GM04504 (cell line): ENCODE measurements at regions not wholly inside any gene's neighbourhood (a gene's known extent, or its start where the extent isn't known, plus 50 kb on each side); places are given as distances from the start of the nearest gene placed in this dataset.
"Not testable (repeated sequence)": the region's sequence is repeated elsewhere in the genome, so short reads cannot be mapped to it uniquely, and the experiment has no call there.

ENCODE experiments used
- DNase-seq: peaks from one replicate; pipeline ENCODE4 v3.0.0-alpha.2; 2012; ENCODE audit warnings: low read depth

DNA sequence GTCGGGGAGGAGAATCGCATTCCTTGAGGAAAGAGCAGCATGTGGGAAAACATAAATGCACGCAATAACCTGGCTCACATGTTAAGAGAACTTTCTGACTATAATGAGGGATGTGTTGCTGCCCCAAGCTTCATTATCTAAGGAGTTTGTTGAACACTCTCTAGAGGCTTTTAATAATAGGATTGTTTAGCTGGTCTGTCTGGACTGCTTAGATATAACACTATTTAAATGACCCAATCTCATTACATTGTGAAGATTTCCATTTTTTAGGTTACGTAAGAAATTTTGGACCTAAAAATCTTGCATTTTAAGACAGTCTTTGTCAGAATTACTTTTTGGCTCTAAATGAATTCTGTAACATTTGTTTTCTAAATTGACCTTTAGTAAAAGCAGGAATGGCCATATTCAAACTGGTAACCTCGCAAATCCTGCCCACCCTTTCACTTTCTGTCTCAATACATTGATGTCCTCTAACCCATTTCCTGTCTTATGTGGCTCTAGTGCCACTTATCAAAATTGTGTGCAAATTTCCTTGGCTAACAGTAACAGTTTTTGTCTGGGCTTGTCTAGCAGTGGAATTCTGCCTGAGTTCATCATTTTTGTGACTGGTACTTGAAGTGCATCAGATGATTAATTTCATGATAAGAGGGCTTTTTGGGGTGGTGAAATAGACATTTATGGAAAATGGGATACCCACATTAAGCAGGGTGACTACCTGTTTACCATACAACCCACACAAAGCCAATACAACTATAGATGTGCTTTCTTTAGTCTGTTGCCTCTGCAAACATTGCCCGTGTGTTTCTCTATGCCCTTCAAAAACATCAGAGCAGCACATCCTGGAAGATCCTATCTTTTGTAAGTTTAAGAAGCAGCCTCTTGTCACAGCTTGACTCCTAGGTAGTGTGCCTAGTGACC is 61.6 kb upstream of the IKBKE start:
- DNase-seq = not testable (repeated sequence)

DNA sequence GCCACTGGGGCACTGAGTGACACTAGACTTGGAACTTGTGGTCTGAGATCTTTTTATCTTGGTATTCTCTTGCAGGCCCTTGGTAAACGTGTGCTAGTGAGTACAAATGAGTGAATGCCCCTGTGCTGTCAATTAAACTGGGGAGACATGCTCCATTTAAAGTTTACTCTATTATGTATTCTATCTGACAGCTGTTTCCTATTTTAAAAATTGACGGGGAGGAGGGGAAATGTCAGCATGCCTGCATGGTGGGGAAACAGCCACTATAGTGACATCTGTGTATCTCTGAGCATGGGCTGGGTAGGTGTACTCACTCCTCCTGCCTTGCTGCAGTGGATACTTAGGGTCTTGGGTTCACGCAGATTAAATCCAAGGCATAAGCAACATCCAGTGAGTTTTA is 59.0 kb upstream of the IKBKE start:
- DNase-seq = no peak

DNA sequence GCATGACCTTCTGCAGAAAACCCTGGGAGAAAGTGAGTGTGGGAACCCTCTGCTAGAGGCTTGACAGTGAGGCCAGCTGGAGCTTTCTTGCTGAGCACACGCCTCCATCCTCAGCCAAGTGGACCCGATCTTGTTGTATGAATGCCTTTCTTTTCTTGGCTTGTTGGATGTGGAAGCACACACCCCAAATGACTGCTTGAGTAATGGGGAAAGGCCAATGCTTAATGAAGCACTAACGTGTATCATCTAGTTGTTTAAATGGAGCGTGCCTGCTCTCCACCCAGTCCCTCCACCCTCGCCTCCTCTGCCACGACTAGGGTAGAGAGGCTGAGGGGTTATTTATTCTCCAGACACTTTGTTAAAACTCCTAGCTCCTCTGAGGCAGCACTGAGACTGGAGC is 54.3 kb upstream of the IKBKE start:
- DNase-seq = no peak

DNA sequence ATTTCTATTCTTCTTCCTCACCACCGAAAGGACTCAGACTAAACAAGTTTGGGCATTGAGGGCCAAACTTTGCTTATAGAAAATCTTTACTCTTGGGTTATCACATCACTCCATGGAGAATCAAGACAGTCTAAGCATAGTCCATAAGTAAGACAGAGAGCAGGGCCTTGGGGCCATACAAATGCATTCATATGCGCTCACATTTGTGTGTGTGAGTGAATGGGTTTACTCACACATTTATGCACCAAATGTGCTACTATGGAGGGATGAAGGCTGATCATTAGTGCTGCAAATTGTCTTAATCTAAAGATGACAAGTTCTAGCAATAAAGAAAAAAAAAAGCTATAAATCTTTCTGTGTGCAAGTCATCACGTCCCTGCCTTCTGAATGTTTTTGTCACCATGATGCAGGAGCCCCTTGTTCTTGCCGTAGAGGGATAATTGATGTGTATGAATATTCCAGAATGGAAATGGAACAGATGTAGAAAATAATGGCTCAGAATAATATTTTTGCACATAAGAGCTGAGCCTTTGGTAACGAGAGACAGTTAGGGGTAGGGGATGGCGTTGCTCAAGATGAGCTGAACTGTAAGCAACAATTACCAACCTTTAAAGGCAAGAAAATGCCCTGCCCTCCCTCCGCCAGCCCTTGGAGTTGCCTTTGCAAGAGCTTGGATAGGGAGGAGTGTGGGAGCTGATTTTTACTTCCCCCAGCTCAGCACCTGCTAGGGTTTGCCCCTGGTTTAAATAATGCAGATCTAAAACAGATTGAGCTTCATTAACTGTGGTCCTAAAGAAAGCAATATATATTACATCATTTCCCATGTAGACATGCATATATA is 52.3 kb upstream of the IKBKE start:
- DNase-seq = no peak

DNA sequence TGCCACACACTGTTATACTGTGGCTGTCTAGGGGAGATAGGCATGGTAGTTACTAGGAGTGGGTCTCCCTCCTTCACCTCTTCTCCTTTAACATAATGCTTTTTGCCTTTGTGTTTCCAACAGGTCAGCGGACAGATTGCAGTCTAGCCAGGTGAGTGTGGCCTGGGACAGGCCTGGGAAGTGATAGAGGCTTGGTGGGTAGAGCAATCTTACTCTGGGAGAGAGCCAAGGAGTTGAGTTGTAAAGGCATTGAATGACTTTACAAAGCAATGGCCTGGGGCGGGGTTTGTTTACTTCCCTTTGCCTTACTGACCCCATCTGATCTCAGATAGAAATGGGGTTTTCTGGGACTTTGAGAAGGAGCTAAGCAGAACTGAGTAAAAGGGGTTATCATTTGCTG is 51.0 kb upstream of the IKBKE start:
- no peak for DNase-seq

DNA sequence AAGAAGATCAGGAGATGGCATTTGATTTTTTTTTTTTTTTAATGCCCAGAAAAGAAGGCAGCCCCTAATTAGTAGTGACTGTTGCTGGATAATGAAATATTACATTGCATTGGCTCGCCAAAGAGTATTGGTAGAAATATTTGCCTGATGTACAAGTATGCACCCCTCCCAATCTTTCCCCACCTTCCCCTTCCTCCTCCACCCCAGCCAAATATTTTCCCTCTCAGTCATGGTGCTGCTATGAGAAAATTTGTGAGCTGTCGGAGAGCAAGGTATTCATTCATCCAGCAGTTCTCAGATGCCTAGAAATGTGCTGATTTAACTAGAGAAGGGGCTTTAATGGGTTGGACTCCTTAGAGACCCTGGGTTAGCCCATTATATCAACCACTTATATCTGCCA is 50.5 kb upstream of the IKBKE start:
- DNase-seq = no peak

DNA sequence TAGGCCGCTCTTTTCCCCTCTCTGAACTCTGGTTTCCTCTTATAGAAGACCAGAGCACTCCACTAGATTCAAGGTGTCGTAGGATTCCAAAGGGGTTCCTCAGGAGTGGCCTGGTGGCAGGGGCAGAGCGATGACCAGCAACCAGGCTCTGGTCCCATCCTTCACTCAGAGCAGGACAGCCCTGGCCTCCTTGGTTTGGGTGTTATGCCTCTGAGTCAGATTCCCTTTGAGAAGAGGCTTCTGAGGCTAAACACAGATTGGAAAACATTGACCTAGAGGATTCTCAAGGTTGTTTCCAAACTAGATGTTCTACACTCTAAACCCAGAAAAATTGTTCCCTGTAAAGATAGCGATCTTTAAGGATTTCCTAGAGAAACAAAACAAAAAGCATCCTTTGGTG is 49.8 kb upstream of the IKBKE start:
- DNase-seq = no peak
